ENCODE measurements at regions not wholly inside any gene's neighbourhood (a gene's known extent, or its start where the extent isn't known, plus 50 kb on each side); places are given as distances from the start of the nearest gene placed in this dataset.

DNA sequence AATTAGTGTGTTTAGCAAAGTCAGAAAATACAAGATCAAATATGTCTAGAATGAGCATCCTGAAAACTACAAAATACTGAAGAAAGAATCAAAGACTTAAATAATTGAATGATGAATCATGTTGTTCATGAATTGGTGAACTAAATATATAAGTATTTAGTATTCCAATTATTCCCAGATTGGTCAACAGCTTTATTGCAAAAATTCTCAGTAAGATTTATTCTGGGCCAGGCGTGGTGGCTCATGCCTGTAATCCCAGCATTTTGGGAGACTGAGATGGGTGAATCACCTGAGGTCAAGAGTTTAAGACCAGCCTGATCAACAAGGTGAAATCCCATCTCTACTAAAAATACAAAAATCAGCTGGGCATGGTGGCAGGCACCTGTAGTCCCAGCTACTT is 250.0 kb upstream of the NECTIN3 start (continued):
- TF ChIP-seq NFYB (CRISPR knock-in tag; conservative IDR thresholded peaks at IDR 0.05; ENCODE audit: low read depth) (no peak), GABPB1 (CRISPR knock-in tag; IDR thresholded peaks at IDR 0.05) (no peak)

DNA sequence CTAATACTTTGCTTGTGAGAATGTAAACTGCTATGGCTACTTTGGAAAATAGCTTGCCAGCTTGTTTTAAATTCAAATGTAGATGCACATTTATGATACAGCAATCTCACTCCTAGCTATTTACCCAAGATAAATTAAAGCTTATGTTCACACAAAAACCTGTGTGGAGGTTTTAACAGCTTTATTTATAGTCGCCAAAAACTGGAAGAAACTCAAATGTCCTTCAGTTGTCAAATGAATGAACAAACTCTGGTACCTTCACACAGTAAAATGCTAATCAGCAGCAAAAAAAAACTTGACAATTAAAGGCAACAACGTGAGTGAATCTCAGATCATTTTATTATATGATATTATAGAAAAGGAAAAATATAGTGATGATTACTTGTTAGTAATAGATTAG is 248.6 kb upstream of the NECTIN3 start:
- no peaks in the 10 kb centered on the region for H3K27me3 Mint-ChIP-seq (ENCODE audit: low read depth)
- no peak for ATAC-seq
- no peak for DNase-seq (ENCODE audit: low spot score)
- H3K4me1 Mint-ChIP-seq, result no peaks in the 10 kb centered on the region
- no peak for TF ChIP-seq PRRX2 (CRISPR knock-in tag; IDR thresholded peaks at IDR 0.05)
- TF ChIP-seq ATF3 (CRISPR knock-in tag; conservative IDR thresholded peaks at IDR 0.05), result no peak
- TF ChIP-seq CREM (CRISPR knock-in tag; IDR thresholded peaks at IDR 0.05), result no peak
- no peak for TF ChIP-seq SP1 (CRISPR knock-in tag; conservative IDR thresholded peaks at IDR 0.05)
- TF ChIP-seq FOXJ3 (CRISPR knock-in tag; IDR thresholded peaks at IDR 0.05; ENCODE audit: borderline replicate concordance), result no peak
- TF ChIP-seq TEAD1 (CRISPR knock-in tag; IDR thresholded peaks at IDR 0.05), result no peak
- TF ChIP-seq USF1 (CRISPR knock-in tag; IDR thresholded peaks at IDR 0.05), result no peak
- no peak for TF ChIP-seq ZNF138 (CRISPR knock-in tag; conservative IDR thresholded peaks at IDR 0.05)
- TF ChIP-seq TEAD4 (CRISPR knock-in tag; IDR thresholded peaks at IDR 0.05), result no peak
- TF ChIP-seq FOXP4 (CRISPR knock-in tag; IDR thresholded peaks at IDR 0.05), result no peak
- no peak for TF ChIP-seq ATF1 (CRISPR knock-in tag; IDR thresholded peaks at IDR 0.05)
- no peak for TF ChIP-seq ATF6 (CRISPR knock-in tag; IDR thresholded peaks at IDR 0.05)
- TF ChIP-seq AFF4 (CRISPR knock-in tag; IDR thresholded peaks at IDR 0.05; ENCODE audit: borderline replicate concordance), result no peak
- no peak overlapping the region for H3K4me3 Mint-ChIP-seq
- no peak overlapping the region for H3K27ac Mint-ChIP-seq
- H3K36me3 Mint-ChIP-seq, result 0 out of 2 replicates have a peak, but pooled peaks cover 2% of the 10 kb centered on the region
- POLR2A ChIA-PET, result no interaction called here
- CTCF ChIA-PET, result no interaction called here
- H3K9me3 Mint-ChIP-seq, result peaks cover 4% of the 10 kb centered on the region; the same call in 1 of the 2 replicates

DNA sequence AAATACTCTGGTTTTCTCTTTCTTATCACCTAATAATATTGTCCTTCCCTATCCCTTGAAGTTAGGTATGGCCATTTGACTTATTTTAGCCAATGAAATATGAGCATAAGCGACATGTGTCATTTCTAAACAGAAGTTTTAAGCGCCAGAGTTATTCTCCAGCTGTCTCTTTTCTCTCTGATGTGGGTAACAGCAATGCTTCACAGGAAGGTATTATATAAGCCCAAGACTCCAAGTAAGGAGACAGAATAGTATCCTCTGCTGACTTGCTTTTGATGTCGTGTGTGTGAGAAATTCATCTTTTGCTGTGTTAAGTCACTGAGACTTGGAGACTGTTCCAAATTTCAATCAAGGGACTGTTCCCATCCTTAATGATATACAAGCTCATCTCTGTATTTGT is 224.6 kb upstream of the NECTIN3 start:
- CTCF ChIA-PET, result no interaction called here
- POLR2A ChIA-PET, result no interaction called here
- TF ChIP-seq OVOL2 (CRISPR knock-in tag; IDR thresholded peaks at IDR 0.05; ENCODE audit: borderline replicate concordance) (no peak), JUN (CRISPR knock-in tag; IDR thresholded peaks at IDR 0.05) (no peak), ZNF317 (CRISPR knock-in tag; IDR thresholded peaks at IDR 0.05; ENCODE audit: borderline replicate concordance, low read depth) (no peak), IRF2 (CRISPR knock-in tag; IDR thresholded peaks at IDR 0.05; ENCODE audit: borderline replicate concordance, low read depth) (no peak), ESRRA (CRISPR knock-in tag; IDR thresholded peaks at IDR 0.05; ENCODE audit: borderline replicate concordance) (no peak), SMAD4 (CRISPR knock-in tag; IDR thresholded peaks at IDR 0.05) (no peak), NFYB (CRISPR knock-in tag; conservative IDR thresholded peaks at IDR 0.05; ENCODE audit: low read depth) (no peak), ZNF232 (CRISPR knock-in tag; IDR thresholded peaks at IDR 0.05) (no peak)
- TF ChIP-seq, protein P1, sequence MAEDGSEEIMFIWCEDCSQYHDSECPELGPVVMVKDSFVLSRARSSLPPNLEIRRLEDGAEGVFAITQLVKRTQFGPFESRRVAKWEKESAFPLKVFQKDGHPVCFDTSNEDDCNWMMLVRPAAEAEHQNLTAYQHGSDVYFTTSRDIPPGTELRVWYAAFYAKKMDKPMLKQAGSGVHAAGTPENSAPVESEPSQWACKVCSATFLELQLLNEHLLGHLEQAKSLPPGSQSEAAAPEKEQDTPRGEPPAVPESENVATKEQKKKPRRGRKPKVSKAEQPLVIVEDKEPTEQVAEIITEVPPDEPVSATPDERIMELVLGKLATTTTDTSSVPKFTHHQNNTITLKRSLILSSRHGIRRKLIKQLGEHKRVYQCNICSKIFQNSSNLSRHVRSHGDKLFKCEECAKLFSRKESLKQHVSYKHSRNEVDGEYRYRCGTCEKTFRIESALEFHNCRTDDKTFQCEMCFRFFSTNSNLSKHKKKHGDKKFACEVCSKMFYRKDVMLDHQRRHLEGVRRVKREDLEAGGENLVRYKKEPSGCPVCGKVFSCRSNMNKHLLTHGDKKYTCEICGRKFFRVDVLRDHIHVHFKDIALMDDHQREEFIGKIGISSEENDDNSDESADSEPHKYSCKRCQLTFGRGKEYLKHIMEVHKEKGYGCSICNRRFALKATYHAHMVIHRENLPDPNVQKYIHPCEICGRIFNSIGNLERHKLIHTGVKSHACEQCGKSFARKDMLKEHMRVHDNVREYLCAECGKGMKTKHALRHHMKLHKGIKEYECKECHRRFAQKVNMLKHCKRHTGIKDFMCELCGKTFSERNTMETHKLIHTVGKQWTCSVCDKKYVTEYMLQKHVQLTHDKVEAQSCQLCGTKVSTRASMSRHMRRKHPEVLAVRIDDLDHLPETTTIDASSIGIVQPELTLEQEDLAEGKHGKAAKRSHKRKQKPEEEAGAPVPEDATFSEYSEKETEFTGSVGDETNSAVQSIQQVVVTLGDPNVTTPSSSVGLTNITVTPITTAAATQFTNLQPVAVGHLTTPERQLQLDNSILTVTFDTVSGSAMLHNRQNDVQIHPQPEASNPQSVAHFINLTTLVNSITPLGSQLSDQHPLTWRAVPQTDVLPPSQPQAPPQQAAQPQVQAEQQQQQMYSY (CRISPR knock-in tag; IDR thresholded peaks at IDR 0.05), result no peak

More for the DNA sequence above, 224.6 kb upstream of the NECTIN3 start:
- DNase-seq (ENCODE audit: low spot score) (no peak), ATAC-seq (no peak)
- H3K27ac Mint-ChIP-seq, result no peak overlapping the region
- H3K4me3 Mint-ChIP-seq, result no peak overlapping the region
- H3K4me1 Mint-ChIP-seq, result no peaks in the 10 kb centered on the region
- no peaks in the 10 kb centered on the region for H3K27me3 Mint-ChIP-seq (ENCODE audit: low read depth)
- peaks cover 16% of the 10 kb centered on the region for H3K36me3 Mint-ChIP-seq
- H3K9me3 Mint-ChIP-seq, result peaks cover 25% of the 10 kb centered on the region

Measured in WTC11 (cell line).